Loucy (cell line): ENCODE measurements at regions not wholly inside any gene's neighbourhood (a gene's known extent, or its start where the extent isn't known, plus 50 kb on each side); places are given as distances from the start of the nearest gene placed in this dataset.

ENCODE experiments used
- EZH2phosphoT487 ChIP-seq: fragments of 200-600 bp; IDR thresholded peaks from 2 replicates; pipeline ENCODE4 v1.6.1; 2018; ENCODE audit warnings: antibody characterized with exemption, mild to moderate bottlenecking, moderate library complexity, borderline replicate concordance
- TF ChIP-seq, protein P1 (sequence below): fragments of 200-600 bp; sonication (generic); conservative IDR thresholded peaks from 2 replicates; pipeline ENCODE4 v1.5.1; 2014; ENCODE audit warnings: mild to moderate bottlenecking, antibody characterized with exemption, low read length

DNA sequence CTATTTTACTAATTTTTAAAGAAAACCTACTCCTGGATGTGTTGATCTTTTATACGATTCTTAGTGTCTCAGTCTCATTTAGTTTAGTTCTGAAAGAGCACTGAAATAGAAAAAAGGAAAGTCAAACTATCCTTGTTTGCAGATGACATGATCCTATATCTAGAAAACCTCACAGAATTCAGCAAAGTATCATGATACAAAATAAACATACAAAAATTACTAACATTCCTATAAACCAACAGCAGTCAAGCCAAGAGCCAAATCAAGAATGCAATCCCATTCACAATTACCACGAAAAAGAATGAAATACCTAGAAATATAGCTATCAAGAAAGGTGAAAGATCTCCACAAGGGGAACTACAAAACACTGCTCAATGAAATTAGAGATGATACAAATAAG is 225.8 kb upstream of the CDH18 start:
- TF ChIP-seq, protein P1, sequence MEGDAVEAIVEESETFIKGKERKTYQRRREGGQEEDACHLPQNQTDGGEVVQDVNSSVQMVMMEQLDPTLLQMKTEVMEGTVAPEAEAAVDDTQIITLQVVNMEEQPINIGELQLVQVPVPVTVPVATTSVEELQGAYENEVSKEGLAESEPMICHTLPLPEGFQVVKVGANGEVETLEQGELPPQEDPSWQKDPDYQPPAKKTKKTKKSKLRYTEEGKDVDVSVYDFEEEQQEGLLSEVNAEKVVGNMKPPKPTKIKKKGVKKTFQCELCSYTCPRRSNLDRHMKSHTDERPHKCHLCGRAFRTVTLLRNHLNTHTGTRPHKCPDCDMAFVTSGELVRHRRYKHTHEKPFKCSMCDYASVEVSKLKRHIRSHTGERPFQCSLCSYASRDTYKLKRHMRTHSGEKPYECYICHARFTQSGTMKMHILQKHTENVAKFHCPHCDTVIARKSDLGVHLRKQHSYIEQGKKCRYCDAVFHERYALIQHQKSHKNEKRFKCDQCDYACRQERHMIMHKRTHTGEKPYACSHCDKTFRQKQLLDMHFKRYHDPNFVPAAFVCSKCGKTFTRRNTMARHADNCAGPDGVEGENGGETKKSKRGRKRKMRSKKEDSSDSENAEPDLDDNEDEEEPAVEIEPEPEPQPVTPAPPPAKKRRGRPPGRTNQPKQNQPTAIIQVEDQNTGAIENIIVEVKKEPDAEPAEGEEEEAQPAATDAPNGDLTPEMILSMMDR, result no peak
- TF ChIP-seq EZH2phosphoT487, result no peak
